GM18873 (cell line): ENCODE measurements at regions not wholly inside any gene's neighbourhood (a gene's known extent, or its start where the extent isn't known, plus 50 kb on each side); places are given as distances from the start of the nearest gene placed in this dataset.

ENCODE experiments used
- ATAC-seq: cut with Tn5 transposase; IDR thresholded peaks from one replicate; pipeline ENCODE4 v1.9.1; 2021; ENCODE audit warnings: mild to moderate bottlenecking, moderate library complexity, moderate number of reproducible peaks; ENCODE audit not compliant: unreplicated experiment, low FRiP score

DNA sequence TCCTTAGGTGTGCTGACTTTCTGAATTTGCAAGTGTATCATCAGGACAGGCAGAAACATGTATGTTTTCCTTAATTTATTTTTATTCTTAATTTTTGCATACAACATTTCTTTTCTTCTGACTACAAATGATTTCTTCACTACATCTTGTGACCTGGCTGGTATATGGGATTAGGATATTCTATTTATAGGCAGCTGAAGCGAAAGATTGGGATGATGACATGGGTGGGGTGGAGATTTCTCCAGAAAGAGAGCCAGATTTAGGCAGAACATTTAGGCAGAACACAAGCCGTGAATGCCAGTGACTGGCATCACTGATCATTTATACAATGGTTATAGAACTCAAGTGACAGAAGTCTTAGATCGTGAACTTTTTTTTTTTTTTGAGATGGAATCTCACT is 256.7 kb downstream of the KLF6 start:
- no peak for ATAC-seq

DNA sequence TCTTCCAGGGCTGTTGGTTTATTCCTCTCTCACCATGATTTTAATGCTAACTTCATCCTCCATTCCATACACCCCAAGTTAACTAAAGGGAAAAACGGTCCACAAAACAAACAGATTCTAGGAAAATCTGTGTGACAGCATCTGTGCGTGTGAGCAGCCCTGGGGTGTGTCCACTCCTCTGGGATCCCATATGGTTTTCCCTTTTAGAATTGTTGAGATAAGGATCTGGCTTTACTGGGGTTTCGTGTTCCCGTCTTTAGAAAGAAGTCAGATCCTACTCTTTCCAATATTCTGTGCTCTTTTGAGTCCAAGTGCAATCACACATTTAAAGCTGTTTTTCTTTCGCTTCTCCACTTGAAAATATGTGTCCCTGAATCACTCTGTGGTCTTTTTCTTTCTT is 257.1 kb downstream of the KLF6 start:
- no peak for ATAC-seq

DNA sequence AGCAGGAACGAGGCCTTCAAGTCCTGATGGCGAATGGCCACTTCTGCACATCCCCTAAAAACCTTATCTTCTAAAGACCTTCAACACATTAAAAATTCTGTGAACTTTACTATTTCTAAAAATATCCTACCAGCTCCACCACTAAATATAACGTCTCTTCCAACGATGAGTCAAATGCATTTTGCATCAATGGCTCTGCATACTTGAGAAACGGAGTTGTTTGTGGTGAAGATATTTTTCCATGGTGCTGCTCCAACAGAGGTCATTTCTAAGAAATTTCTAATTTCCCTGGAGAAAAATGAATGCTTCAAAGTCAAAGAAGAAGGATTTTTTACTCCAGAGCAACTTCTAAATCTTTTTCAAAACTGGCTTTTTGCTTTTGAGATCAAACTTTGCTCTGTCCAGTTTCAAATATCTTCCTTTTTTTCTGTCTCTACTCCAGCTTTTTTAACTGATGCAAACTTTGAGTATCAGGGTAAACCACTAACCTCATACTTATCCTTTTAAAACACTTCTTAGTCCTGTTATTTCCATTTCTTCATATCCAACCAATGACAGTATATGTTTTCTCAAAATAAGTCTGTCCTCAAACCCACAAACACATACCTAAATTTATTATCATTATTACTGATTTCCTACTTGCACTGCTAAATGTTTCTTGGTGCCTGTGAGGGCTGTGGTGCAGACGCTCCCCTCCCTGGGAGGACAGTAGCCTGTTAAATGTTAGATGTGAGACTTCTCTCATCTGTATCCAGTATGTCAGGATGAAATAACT is 258.1 kb downstream of the KLF6 start:
- ATAC-seq = no peak

GRCh38 chr10:3525832-3526449 is 259.1 kb downstream of the KLF6 start:
- ATAC-seq = no peak

GRCh38 chr10:3524086-3524960 is 260.7 kb downstream of the KLF6 start:
- ATAC-seq = no peak

GRCh38 chr10:3523309-3524050 is 261.5 kb downstream of the KLF6 start:
- ATAC-seq = no peak

GRCh38 chr10:3516923-3517255 is 268.1 kb downstream of the KLF6 start:
- ATAC-seq = no peak

DNA sequence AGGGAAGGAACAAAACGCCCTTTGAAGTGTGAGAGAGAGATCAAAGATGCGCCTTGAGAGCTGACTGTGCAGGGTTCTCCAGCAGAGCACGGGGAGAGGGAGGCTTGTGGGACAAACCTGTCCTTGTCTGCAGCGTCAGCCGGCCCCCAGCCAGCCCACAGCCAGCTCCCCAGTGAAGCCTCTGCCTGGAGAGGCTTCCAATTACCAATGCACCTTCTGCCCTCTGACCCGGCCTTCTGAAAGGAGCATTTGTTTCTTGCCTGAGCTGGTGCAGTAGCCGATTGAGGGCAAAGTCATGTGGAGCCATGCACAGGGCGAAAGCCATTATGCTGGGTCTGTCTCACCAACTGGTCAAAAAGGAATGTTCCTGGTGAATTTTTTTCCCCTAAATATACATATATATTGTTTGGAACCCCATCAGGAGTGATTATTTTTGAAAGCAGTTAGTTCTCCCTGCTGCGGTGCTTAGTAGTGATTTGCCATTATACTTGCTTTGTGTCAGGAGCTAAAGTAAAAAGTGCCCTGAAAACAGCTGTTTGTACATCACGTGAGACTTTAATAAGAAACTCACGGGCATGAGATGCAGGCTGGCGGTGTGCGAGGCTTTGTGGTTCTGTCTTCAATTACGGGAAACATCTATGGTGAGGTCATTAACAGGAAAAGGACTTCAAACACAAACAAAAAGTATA is 268.6 kb downstream of the KLF6 start:
- no peak for ATAC-seq

DNA sequence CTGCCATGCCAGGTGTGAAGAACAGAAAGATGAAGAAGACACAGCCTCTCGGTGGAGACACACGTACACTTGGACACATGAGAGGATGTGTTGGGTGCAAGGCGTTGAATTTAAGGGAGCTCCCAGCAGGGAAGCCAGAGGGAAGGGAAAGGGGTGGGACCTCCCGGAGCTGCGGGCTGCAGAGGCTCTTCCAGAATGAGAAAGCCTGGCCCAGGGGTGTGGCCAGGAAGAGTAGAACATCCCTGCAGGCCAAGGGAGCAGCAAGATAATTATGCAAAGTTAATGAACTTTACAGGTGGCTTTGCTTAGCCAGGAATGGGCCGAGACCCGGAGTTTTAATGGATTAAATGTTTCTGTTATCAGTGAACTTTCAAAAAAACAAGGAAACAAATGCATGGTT is 270.3 kb downstream of the KLF6 start:
- ATAC-seq = no peak

DNA sequence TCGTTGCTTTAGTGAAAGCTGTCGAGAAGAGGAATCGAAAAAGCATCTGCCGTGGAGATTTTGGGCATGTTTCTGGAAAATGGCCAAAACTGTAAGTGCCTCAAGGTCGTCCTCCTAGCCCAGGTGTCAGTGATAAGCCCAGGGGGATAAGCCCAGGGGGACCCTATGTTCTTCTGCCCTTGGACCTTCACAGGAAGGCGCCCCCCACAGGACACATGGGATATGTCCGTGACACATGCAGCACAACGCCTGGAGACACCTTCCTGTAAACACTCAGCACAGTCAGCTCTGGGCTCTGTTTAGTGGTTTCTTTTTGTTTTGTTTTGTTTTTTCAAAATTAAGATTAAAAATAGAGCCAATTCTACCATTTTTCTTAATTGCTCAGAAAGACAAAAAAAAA is 272.7 kb downstream of the KLF6 start:
- ATAC-seq = no peak

DNA sequence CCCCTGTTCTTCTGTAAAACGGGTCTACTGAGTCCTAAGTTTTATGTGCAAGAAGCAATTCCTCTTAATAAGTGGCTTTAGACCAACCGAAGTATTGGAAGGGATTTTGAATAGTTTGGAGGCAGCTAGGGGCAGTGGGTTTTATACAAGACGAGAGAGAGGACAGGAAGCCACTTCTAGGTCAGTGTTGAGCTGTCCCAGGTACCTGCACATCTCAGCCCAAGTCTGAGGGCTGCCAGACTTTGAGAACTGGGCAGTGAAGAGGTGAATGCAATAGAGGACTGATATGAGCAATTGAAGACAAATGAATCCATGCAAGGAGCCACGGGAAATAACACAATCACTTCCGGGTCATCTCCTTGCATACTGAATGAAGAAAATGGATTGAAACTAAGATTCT is 273.5 kb downstream of the KLF6 start:
- ATAC-seq = no peak

DNA sequence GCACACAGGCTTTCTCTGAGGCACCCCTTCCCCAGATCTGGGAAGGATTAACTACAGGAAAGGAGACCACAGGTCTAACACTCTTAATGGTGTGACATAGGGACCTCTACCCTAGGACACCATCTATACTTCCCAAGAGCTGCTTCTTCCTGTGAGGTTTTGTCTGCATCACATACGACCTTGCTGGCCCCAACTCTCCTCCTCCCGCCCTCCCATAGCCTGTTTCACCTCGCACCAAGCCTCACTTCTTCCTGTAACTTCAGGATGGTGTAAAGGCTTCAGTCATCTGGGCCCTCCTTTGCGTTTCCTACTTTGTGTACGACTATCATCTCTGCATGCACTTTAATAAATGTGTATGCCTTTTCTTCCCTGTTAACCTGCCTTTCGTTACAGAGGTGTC is 274.3 kb downstream of the KLF6 start:
- no peak for ATAC-seq

GRCh38 chr10:3509355-3509754 is 275.7 kb downstream of the KLF6 start:
- no peak for ATAC-seq

DNA sequence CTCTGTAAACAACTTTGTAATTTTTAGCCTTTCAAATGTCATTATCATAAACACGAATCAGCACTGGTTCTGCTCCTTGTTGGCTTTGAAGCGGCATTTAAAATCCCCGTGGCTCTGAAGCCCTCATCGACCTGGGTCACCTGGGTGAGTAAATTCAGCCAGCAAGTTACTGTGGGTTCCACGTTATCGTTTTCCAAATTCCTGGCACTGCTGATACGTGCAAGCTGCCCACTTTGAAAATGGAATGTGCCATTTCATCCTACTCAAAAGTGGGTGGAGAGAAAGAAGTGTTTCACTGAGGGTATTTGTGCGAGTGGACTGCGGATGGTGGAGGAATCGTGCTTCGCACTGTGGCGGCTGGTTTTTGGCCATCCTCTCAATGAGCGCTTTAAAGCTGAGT is 281.7 kb downstream of the KLF6 start:
- no peak for ATAC-seq

GRCh38 chr10:3502673-3503072 is 282.3 kb downstream of the KLF6 start:
- no peak for ATAC-seq

DNA sequence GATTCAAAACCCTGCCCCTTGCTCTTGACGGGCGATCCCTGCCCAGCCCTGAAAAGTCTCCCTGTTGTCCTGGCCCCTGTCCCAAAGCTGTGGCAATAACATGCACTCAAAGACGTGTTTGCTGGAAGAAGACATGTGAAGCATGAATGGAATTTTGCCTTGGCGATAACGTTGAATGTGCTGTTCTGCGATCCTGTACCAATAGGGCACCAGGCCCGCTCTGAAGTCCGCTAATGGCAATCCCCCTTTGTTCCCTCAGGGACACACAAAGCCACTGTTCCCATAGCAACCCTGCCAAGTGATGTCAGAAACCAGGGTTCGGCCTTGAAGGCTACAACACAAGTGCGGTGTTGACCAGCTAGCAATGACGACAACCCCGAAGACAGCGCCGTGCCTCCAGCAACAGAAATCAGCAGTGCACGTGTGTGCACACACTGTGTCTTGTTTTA is 284.6 kb downstream of the KLF6 start:
- no peak for ATAC-seq

DNA sequence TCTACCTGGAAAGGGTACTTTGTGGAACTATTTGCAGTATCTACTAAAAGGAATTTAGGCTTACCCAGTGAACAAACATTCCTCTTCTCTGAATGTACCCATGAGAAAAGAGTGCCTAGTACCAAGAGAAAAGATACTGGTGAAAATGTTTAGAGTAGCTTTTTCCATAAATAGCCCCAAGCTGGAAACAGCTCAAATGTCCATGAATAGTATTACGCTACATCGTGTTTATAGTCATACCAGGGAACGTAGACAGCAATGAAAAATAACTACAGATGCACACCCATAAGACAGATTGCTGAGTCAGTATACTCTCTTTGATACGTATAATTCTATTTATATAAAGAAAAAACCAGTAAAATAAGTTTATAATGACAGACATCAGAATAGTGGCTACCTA is 285.9 kb downstream of the KLF6 start:
- ATAC-seq = no peak

GRCh38 chr10:3497581-3497980 is 287.4 kb downstream of the KLF6 start:
- no peak for ATAC-seq

DNA sequence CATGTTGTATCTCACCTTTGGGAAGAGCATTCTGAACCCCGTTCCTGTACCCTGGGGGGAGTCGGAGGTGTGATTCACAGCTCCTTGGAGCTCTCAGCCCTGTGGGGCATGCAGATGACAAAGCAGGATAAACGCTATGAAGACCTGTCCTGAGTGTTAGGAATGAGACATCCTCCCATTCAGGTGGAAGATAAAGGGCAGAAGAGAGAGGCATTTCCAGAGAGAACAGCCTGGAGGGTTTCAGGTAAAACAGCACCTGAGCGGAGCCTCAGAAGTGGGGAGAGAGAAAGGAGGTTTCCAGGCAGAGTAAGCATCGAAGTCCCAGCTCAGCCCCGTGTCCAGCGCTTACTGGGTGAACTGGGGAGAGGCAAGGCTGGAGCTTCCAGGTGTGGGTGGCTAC is 288.9 kb downstream of the KLF6 start:
- ATAC-seq = no peak

DNA sequence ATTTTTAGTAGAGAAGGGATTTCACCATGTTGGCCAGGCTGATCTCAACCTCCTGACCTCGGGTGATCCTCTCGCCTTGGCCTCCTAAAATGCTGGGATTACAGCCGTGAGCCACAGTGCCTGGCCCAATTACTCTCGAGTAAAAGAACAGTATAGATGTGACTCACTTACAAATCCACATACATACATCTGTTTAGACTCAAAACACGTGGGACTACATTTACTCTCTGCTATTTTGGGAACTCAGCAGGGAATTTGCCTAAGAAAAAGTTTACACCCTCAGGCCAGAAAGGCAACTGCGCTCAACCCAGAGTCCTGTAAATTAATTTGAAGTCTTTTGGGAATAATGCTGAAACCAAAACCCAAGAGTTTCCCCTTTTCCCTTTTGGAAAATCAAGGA is 289.7 kb downstream of the KLF6 start:
- ATAC-seq = no peak
